HL-60 (cell line): ENCODE measurements at regions not wholly inside any gene's neighbourhood (a gene's known extent, or its start where the extent isn't known, plus 50 kb on each side); places are given as distances from the start of the nearest gene placed in this dataset.

Experiments used
- DNase-seq, 2 experiments: peaks; one replicate each; pipeline ENCODE4 v3.0.0-alpha.2; 2010 to 2020; ENCODE audit warnings: low read depth in 1 of 2, low spot score in 1 of 2
- H3K27ac ChIP-seq: fragments of 250-450 bp; sonication (Bioruptor Pico); replicated peaks from 2 replicates; pipeline ENCODE4 v1.5.1; 2020; ENCODE audit warnings: mild to moderate bottlenecking, moderate library complexity
- H3K27me3 ChIP-seq: fragments of 250-450 bp; sonication (Bioruptor Pico); 2 replicates; pipeline ENCODE4 v1.5.1; 2021; ENCODE audit warnings: mild to moderate bottlenecking, moderate library complexity; ENCODE audit not compliant: insufficient read depth, poor library complexity, severe bottlenecking
- H3K4me3 ChIP-seq: replicated peaks from 2 replicates; pipeline ENCODE4 v1.5.1; 2011; ENCODE audit warnings: mild to moderate bottlenecking, control low read depth, low read length; ENCODE audit not compliant: insufficient read depth
- GABPA ChIP-seq: IDR thresholded peaks from 2 replicates; pipeline ENCODE4 v1.6.1; 2012; ENCODE audit warnings: low read depth
- POLR2AphosphoS5 ChIP-seq: IDR thresholded peaks from 2 replicates; pipeline ENCODE4 v1.6.1; 2012; ENCODE audit warnings: low read depth
- SPI1 ChIP-seq: IDR thresholded peaks from 2 replicates; pipeline ENCODE4 v1.6.1; 2012; ENCODE audit warnings: low read depth, mild to moderate bottlenecking, borderline replicate concordance
- TF ChIP-seq, protein P1 (sequence below): IDR thresholded peaks from 2 replicates; pipeline ENCODE4 v1.6.1; 2012; ENCODE audit warnings: low read depth; ENCODE audit not compliant: insufficient replicate concordance
- TF ChIP-seq, protein P2 (sequence below): IDR thresholded peaks from one replicate; pipeline ENCODE4 v1.5.1; 2011; ENCODE audit warnings: low read length, control low read depth, inconsistent platforms; ENCODE audit not compliant: insufficient read depth

GRCh38 chr11:119999220-119999619 lies 138.7 kb downstream of the TRIM29 start:
- Histone ChIP-seq H3K27me3 (peaks cover 8% of the 10 kb centered on the region), H3K4me3 (no peak overlapping the region), H3K27ac (no peak overlapping the region)
- TF ChIP-seq, protein P1, sequence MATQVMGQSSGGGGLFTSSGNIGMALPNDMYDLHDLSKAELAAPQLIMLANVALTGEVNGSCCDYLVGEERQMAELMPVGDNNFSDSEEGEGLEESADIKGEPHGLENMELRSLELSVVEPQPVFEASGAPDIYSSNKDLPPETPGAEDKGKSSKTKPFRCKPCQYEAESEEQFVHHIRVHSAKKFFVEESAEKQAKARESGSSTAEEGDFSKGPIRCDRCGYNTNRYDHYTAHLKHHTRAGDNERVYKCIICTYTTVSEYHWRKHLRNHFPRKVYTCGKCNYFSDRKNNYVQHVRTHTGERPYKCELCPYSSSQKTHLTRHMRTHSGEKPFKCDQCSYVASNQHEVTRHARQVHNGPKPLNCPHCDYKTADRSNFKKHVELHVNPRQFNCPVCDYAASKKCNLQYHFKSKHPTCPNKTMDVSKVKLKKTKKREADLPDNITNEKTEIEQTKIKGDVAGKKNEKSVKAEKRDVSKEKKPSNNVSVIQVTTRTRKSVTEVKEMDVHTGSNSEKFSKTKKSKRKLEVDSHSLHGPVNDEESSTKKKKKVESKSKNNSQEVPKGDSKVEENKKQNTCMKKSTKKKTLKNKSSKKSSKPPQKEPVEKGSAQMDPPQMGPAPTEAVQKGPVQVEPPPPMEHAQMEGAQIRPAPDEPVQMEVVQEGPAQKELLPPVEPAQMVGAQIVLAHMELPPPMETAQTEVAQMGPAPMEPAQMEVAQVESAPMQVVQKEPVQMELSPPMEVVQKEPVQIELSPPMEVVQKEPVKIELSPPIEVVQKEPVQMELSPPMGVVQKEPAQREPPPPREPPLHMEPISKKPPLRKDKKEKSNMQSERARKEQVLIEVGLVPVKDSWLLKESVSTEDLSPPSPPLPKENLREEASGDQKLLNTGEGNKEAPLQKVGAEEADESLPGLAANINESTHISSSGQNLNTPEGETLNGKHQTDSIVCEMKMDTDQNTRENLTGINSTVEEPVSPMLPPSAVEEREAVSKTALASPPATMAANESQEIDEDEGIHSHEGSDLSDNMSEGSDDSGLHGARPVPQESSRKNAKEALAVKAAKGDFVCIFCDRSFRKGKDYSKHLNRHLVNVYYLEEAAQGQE: no peak
- TF ChIP-seq SPI1: 0 out of 2 replicates have a peak, but pooled peaks have one; percentile 4
- peak in 1 of 2 experiments; percentile 13 for DNase-seq

- DNase-seq: no peak
- TF ChIP-seq POLR2AphosphoS5 (no peak), GABPA (no peak), SPI1 (no peak)
- TF ChIP-seq, protein P1: no peak
- TF ChIP-seq, protein P2, sequence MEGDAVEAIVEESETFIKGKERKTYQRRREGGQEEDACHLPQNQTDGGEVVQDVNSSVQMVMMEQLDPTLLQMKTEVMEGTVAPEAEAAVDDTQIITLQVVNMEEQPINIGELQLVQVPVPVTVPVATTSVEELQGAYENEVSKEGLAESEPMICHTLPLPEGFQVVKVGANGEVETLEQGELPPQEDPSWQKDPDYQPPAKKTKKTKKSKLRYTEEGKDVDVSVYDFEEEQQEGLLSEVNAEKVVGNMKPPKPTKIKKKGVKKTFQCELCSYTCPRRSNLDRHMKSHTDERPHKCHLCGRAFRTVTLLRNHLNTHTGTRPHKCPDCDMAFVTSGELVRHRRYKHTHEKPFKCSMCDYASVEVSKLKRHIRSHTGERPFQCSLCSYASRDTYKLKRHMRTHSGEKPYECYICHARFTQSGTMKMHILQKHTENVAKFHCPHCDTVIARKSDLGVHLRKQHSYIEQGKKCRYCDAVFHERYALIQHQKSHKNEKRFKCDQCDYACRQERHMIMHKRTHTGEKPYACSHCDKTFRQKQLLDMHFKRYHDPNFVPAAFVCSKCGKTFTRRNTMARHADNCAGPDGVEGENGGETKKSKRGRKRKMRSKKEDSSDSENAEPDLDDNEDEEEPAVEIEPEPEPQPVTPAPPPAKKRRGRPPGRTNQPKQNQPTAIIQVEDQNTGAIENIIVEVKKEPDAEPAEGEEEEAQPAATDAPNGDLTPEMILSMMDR: no peak
- no peak overlapping the region for H3K27ac ChIP-seq
- peaks cover 3% of the 10 kb centered on the region for H3K27me3 ChIP-seq
- H3K4me3 ChIP-seq: no peak overlapping the region
Observed at GRCh38 chr11:119996556-119996955, 141.4 kb downstream of the TRIM29 start.

- H3K27me3 ChIP-seq: no peaks in the 10 kb centered on the region
- H3K4me3 ChIP-seq: no peak overlapping the region
- TF ChIP-seq, protein P2: no peak
- no peak for TF ChIP-seq POLR2AphosphoS5
- TF ChIP-seq, protein P1: no peak
- TF ChIP-seq SPI1: no peak
- TF ChIP-seq GABPA: no peak
- DNase-seq: no peak
- no peak overlapping the region for H3K27ac ChIP-seq
Observed at GRCh38 chr11:119995730-119996491, 142.0 kb downstream of the TRIM29 start.
